Skin of body (tissue), 1 donor: ENCODE measurements at regions not wholly inside any gene's neighbourhood (a gene's known extent, or its start where the extent isn't known, plus 50 kb on each side); places are given as distances from the start of the nearest gene placed in this dataset.
A peak's percentile ranks its signal among the peaks of the same experiment; 100 is the strongest.
"Not testable (repeated sequence)": the region's sequence is repeated elsewhere in the genome, so short reads cannot be mapped to it uniquely, and the experiment has no call there.

Source experiments
- DNase-seq: peaks from one replicate; lab custom pipeline; 2025; lab: John Stamatoyannopoulos, UW

DNA sequence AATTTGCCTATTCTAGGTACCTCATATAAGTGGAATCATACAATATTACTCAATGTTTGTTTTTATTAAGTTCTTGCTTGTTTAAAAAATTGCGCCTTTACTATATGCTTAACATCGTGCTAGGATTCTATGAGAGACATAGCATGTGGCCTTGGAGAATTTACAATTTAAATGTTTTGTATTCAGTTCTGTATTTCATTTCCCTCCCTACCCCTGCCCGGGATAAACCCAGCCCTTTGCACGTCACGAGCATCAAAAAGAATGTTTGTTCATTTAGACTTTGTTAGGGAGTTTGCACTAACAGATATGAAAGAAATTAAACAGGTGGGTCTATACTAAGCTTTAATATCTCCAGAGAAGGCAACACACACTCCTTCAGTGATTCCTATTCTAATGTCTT is 75.7 kb downstream of the C18orf54 start:
- no peak for DNase-seq

- DNase-seq = no peak
These were observed 76.2 kb downstream of the C18orf54 start for GRCh38 chr18:54433857-54434256.

GRCh38 chr18:54434453-54434852 is 76.7 kb downstream of the C18orf54 start:
- DNase-seq = no peak

DNA sequence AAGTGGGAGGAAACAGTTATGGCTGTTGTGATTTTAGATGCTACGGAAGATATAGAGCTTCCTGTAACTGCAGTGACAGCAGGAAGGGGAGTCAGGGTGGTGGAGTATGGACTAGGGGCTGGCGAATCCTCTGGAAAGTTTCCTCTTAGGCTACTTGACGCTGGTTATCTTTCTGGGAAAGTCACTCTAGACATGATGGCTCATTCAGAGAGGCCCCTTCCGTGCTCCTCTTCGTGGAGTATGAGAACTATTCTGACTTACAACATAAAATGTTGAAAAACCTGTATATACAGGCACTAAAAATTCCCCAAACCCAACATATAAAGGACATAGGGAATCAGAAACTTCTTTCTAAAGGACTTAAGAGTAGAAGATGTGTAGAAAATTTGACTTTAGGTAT is 78.8 kb downstream of the C18orf54 start:
- DNase-seq = no peak

GRCh38 chr18:54440292-54440691 is 82.6 kb downstream of the C18orf54 start:
- DNase-seq = no peak

DNA sequence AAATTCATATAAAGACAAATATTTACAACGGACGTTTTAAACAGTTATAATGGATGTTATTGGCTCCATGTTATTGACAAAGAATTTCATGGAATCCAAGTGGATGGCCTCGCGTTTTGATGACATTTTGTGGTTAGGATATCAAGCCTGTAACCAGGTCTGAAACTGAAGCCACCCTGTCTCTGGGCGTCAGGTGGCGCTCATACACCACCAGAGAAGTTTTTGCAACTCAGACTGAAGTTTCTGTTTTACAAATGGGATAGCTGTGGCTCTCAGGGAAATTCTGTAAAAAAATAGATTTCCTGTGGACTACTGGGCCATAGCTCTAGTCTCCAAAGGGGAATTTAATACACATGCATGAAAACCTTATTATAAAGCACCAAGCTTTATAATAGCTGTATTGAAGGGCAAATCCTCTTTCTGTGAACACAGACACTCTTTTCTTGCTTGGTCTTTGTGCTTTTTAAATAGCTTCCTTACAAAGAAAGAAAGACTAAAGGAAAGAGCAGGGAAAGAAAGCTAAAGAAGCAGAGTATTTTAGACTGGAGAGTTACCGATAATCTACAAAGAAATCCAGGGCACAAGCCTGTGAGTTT is 86.7 kb downstream of the C18orf54 start:
- DNase-seq = peak; percentile 58

DNA sequence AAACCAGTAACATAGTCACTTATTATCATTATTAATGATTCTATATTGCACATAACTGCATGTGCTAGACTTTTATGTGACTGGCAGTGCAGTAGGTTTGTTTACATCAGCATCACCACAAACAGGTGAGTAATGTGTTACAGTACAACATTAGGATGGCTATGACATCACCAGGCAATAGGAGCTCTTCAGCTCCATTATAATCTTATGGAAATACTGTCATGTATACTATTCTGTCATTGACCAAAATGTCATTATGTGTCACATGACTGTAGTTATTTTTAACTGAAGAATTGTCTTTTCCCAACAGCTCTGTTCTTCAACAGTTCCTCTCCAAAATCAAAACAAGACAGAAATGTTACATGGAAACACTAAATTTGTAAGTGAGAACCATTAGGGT is 96.3 kb downstream of the C18orf54 start:
- no peak for DNase-seq

DNA sequence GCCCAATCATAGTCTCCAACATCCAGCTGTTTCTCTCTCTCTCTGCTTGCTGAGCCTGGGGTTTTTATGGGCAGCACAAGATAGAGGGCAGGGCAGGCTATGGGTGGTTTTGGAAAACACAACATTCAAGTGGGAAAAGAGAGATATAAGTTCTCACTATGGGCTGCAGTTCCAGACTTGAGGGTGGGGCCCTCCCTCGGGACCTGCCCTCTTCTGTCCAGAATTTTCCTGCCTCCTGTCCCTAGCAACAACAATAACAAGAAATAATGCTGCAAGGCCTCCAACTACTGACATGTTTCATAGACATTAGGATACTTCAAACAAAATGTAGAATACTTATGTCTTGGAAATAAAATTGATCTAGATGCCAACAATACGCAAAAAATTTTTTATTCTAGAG is 107.8 kb downstream of the C18orf54 start:
- DNase-seq = no peak

- DNase-seq = no peak
These were observed 108.7 kb downstream of the C18orf54 start for GRCh38 chr18:54466248-54467005.

- DNase-seq = no peak
These were observed 111.7 kb upstream of the DYNAP start for GRCh38 chr18:54479365-54479764.

DNA sequence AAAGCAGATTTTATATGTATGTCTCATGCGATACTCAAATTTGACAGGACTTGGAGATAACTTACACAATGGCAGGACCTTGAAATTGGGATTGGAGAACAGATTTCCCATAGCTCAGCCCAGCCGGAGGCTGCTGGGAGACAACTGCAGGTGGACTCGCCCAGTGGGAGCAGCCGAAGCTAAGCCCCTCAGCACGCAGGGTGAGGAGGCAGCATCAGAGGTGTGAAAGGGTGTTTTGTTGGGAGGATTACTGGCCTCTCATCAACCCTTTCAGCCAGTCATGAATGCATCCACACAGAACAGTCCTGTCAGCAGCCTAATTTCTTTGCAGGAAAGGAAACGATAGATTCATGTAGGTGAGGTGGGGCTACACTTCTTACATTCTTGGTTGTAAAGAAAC is 110.4 kb upstream of the DYNAP start:
- no peak for DNase-seq

DNA sequence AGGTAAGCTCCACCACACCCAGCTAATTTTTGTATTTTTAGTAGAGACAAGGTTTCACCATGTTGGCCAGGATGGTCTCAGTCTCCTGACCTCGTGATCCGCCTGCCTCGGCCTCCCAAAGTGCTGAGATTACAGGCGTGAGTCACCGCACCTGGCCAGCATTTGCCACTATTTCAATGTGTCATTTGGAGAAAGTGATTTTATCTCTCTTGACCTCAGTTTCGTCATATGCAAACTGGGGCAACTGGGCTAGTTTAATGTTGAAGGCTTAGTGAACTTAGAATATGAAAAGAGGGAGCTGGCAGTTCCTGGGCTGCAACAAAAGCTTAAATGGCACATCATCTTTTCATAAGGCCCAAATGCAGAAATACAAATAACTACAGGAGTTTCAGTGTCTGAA is 88.6 kb upstream of the DYNAP start:
- not testable (repeated sequence) for DNase-seq

- DNase-seq = no peak
These were observed 87.7 kb upstream of the DYNAP start for GRCh38 chr18:54503131-54503894.

GRCh38 chr18:54506516-54507261 is 84.4 kb upstream of the DYNAP start:
- DNase-seq = no peak

DNA sequence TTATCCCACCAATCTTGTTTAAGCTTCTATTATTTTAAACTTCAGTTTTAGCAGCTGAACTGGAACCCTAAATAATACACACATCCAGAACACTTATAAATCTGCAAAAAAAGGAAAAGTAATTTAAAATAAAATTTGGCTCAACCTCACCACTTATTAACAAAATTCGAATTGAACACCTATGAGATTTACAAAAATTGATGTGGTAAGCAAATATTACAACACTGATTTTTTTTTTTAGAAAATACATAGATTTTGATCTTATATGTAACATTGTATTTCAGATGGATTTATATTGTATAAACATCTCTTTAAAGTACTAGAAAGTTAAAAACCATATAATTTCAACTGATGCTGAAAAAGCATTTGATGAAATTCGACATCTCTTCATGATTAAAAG is 81.3 kb upstream of the DYNAP start:
- no peak for DNase-seq

GRCh38 chr18:54515149-54515548 is 75.9 kb upstream of the DYNAP start:
- no peak for DNase-seq

- no peak for DNase-seq
These were observed 73.5 kb upstream of the DYNAP start for GRCh38 chr18:54517521-54517920.

DNA sequence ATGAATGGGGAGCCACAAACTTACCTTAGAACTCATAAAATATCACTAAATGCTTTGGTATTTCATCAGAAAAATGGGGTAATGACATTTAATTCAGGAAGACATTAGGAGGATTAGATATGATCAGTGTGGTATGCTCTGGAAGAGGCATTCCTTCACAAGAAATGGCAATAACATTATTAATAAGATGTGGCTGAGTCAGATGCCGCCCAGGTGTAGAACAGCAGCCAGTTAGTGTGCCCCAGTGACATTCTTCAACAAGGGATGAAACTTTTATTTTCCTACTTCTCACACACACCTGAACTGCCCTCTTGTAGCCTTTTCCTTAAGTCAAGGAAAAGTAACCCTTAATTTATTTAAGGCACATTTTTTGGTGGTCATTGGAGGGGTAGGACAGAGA is 69.2 kb upstream of the DYNAP start:
- no peak for DNase-seq

- no peak for DNase-seq
These were observed 62.1 kb upstream of the DYNAP start for GRCh38 chr18:54528942-54529376.

DNA sequence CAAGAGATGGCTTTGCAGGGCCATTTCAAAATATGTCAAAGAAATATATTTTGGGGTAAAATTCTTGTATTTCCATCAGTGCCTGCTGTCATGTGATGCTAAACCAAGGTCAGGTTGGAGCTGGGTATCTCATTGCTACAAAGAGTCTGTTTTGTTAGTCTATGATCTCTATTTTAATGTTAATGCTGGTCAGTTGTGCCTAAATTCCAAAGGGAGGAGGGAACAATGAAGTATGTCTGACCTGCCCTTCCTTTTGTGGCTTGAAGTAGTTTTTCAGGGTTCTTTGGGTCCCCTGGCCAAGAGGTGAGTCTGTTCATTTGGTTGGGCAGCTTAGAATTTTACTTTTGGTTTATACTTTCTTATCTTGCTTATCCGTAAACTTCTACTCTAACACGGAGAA is 61.6 kb upstream of the DYNAP start:
- DNase-seq = no peak

- DNase-seq = no peak
These were observed 60.8 kb upstream of the DYNAP start for GRCh38 chr18:54530285-54530684.
